Panc1 (cell line): ENCODE measurements at regions not wholly inside any gene's neighbourhood (a gene's known extent, or its start where the extent isn't known, plus 50 kb on each side); places are given as distances from the start of the nearest gene placed in this dataset.

Experiments used
- ATAC-seq: fragments of 200-7000 bp; cut with Tn5 transposase; 2 replicates; pipeline ENCODE4 v1.9.1; 2020; ENCODE audit warnings: mild to moderate bottlenecking, moderate library complexity
- BruUV-seq: library from RNA; stranded (reverse); fragments of 400-500 nt; replicated peaks from 2 replicates; lab custom pipeline; 2021; lab: Mats Ljungman, UMichigan
- CTCF ChIA-PET: fragments of 300-600 bp; sonication (Branson Sonifier 250); formaldehyde crosslinking; loops from one replicate; lab custom pipeline; 2022; ENCODE audit warnings: antibody characterized with exemption; lab: Charles Lee
- POLR2A ChIA-PET: fragments of 300-600 bp; sonication (Branson Sonifier 250); formaldehyde crosslinking; loops from one replicate; lab custom pipeline; 2022; ENCODE audit warnings: antibody characterized with exemption; lab: Charles Lee
- DNase-seq: peaks from one replicate; pipeline ENCODE4 v3.0.0-alpha.2; 2010; ENCODE audit warnings: low read depth, low spot score
- H3K27ac ChIP-seq: 2 replicates; pipeline ENCODE4 v1.5.1; 2011; ENCODE audit warnings: mild to moderate bottlenecking, low read length, inconsistent platforms
- H3K27me3 ChIP-seq: fragments of 200-500 bp; sonication (Bioruptor generic); 2 replicates; pipeline ENCODE4 v1.6.0; 2014; ENCODE audit warnings: low read length, inconsistent platforms; ENCODE audit not compliant: control insufficient read depth, insufficient read depth
- H3K36me3 ChIP-seq: fragments of 200-500 bp; sonication (Bioruptor generic); 2 replicates; pipeline ENCODE4 v1.5.1; 2014; ENCODE audit warnings: inconsistent platforms, mild to moderate bottlenecking, low read length, moderate library complexity; ENCODE audit not compliant: control insufficient read depth, insufficient read depth
- H3K4me1 ChIP-seq: 2 replicates; pipeline ENCODE4 v1.5.1; 2011; ENCODE audit warnings: inconsistent platforms, mild to moderate bottlenecking, low read length, moderate library complexity; ENCODE audit not compliant: control insufficient read depth, insufficient read depth
- H3K4me3 ChIP-seq, 2 experiments: 2 replicates each; pipeline ENCODE4 v1.5.1; 2011 to 2012; ENCODE audit warnings: low read depth in 2 of 2, low read length in 2 of 2, mild to moderate bottlenecking in 2 of 2, inconsistent platforms in 1 of 2, moderate library complexity in 1 of 2
- H3K9me3 ChIP-seq: fragments of 200-500 bp; sonication (Bioruptor generic); 2 replicates; pipeline ENCODE4 v1.5.1; 2014; ENCODE audit warnings: low read depth, mild to moderate bottlenecking, inconsistent platforms, low read length, moderate library complexity; ENCODE audit not compliant: control insufficient read depth, insufficient read depth
- POLR2AphosphoS5 ChIP-seq: IDR thresholded peaks from 2 replicates; pipeline ENCODE4 v1.6.1; 2012; ENCODE audit warnings: mild to moderate bottlenecking, low read depth, low read length, moderate library complexity
- REST ChIP-seq, 2 experiments: IDR thresholded peaks; 2 replicates each; pipeline ENCODE4 v1.6.1; 2011 to 2012; ENCODE audit warnings: low read depth in 2 of 2, control low read depth in 1 of 2, low read length in 1 of 2, mild to moderate bottlenecking in 1 of 2, moderate library complexity in 1 of 2; ENCODE audit not compliant: insufficient read depth in 1 of 2
- SIN3A ChIP-seq: IDR thresholded peaks from 2 replicates; pipeline ENCODE4 v1.6.1; 2012; ENCODE audit warnings: low read depth, mild to moderate bottlenecking, low read length, moderate library complexity, borderline replicate concordance; ENCODE audit not compliant: insufficient read depth
- TCF7L2 ChIP-seq: IDR thresholded peaks from 2 replicates; pipeline ENCODE4 v1.6.1; 2011; ENCODE audit warnings: mild to moderate bottlenecking, low read depth, low read length, inconsistent platforms
- in situ Hi-C: cut with HindIII; loops from 2 replicates; pipeline ENCODE4 v1.10.0; 2016; ENCODE audit warnings: low sequenced_read_pairs, low pct_unique_long_range_greater_than_20kb
- intact Hi-C: fragments of 100-400 bp; cut with micrococcal nuclease; formaldehyde crosslinking; loops from one replicate; pipeline ENCODE4 v1.10.0; 2022; ENCODE audit not compliant: unreplicated experiment
- TF ChIP-seq, protein P1 (sequence below): fragments of 450-650 bp; IDR thresholded peaks from 2 replicates; pipeline ENCODE4 v1.5.1; 2017; ENCODE audit warnings: mild to moderate bottlenecking

- no peak overlapping the region for H3K27ac ChIP-seq
- no peak for ATAC-seq
- no peak for TF ChIP-seq REST (IDR thresholded peaks at IDR 0.05; ENCODE audit: insufficient read depth in 1 of 2, low read depth in 2 of 2, low read length in 1 of 2)
- TF ChIP-seq TCF7L2 = no peak
- TF ChIP-seq POLR2AphosphoS5 = no peak
- no peak for TF ChIP-seq SIN3A
- TF ChIP-seq, protein P1, sequence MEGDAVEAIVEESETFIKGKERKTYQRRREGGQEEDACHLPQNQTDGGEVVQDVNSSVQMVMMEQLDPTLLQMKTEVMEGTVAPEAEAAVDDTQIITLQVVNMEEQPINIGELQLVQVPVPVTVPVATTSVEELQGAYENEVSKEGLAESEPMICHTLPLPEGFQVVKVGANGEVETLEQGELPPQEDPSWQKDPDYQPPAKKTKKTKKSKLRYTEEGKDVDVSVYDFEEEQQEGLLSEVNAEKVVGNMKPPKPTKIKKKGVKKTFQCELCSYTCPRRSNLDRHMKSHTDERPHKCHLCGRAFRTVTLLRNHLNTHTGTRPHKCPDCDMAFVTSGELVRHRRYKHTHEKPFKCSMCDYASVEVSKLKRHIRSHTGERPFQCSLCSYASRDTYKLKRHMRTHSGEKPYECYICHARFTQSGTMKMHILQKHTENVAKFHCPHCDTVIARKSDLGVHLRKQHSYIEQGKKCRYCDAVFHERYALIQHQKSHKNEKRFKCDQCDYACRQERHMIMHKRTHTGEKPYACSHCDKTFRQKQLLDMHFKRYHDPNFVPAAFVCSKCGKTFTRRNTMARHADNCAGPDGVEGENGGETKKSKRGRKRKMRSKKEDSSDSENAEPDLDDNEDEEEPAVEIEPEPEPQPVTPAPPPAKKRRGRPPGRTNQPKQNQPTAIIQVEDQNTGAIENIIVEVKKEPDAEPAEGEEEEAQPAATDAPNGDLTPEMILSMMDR = no peak
- no peaks in the 10 kb centered on the region for H3K4me1 ChIP-seq
- no peak for DNase-seq
- ChIA-PET CTCF (no interaction called here), POLR2A (no interaction called here)
- H3K36me3 ChIP-seq = no peaks in the 10 kb centered on the region
- intact Hi-C loops (no loop called here), in situ Hi-C loops (no loop called here)
- no peaks in the 10 kb centered on the region for H3K27me3 ChIP-seq
- no peaks in the 10 kb centered on the region for H3K9me3 ChIP-seq
- no TSS peak for BruUV-seq
- no peak overlapping the region for H3K4me3 ChIP-seq
Observed at GRCh38 chr15:35151782-35152181, 66.7 kb upstream of the NANOGP8 start.

GRCh38 chr15:35151381-35151780 lies 66.3 kb upstream of the NANOGP8 start:
- no peak for TF ChIP-seq TCF7L2
- TF ChIP-seq POLR2AphosphoS5 = no peak
- TF ChIP-seq, protein P1 = no peak
- no peak for TF ChIP-seq REST (IDR thresholded peaks at IDR 0.05; ENCODE audit: insufficient read depth in 1 of 2, low read depth in 2 of 2, low read length in 1 of 2)
- TF ChIP-seq SIN3A = no peak
- CTCF ChIA-PET = no interaction called here
- POLR2A ChIA-PET = no interaction called here
- ATAC-seq (no peak), DNase-seq (no peak)
- no TSS peak for BruUV-seq
- Histone ChIP-seq H3K27me3 (no peaks in the 10 kb centered on the region), H3K4me3 (no peak overlapping the region), H3K27ac (no peak overlapping the region), H3K9me3 (no peaks in the 10 kb centered on the region), H3K36me3 (no peaks in the 10 kb centered on the region), H3K4me1 (no peaks in the 10 kb centered on the region)
- intact Hi-C loops = no loop called here
- in situ Hi-C loops = no loop called here
